ENCODE measurements at regions not wholly inside any gene's neighbourhood (a gene's known extent, or its start where the extent isn't known, plus 50 kb on each side); places are given as distances from the start of the nearest gene placed in this dataset.

GRCh38 chr6:119586250-119586882 is 236.8 kb upstream of the MAN1A1 start:
- Mint-ChIP-seq H3K27me3 (peaks cover 3% of the 10 kb centered on the region), H3K9me3 (no peaks in the 10 kb centered on the region), H3K27ac (no peak overlapping the region), H3K4me3 (no peak overlapping the region), H3K4me1 (peaks cover 4% of the 10 kb centered on the region), H3K36me3 (no peaks in the 10 kb centered on the region)
- ATAC-seq (ENCODE audit: low read depth) = no peak
- no peak for DNase-seq (ENCODE audit: low spot score in 2 of 2)

- Mint-ChIP-seq H3K9me3 (no peaks in the 10 kb centered on the region), H3K36me3 (no peaks in the 10 kb centered on the region), H3K27ac (no peak overlapping the region), H3K4me1 (peaks cover 4% of the 10 kb centered on the region), H3K27me3 (no peaks in the 10 kb centered on the region), H3K4me3 (no peak overlapping the region)
- DNase-seq (ENCODE audit: low spot score in 2 of 2) = no peak
- no peak for ATAC-seq (ENCODE audit: low read depth)
Measured at GRCh38 chr6:119584088-119584487, 234.5 kb upstream of the MAN1A1 start.

GRCh38 chr6:119581220-119581619 is 231.7 kb upstream of the MAN1A1 start:
- ATAC-seq (ENCODE audit: low read depth) = no peak
- no peaks in the 10 kb centered on the region for H3K27me3 Mint-ChIP-seq
- no peak for DNase-seq (ENCODE audit: low spot score in 2 of 2)

GRCh38 chr6:119575721-119576120 is 226.2 kb upstream of the MAN1A1 start:
- ATAC-seq (ENCODE audit: low read depth) (no peak), DNase-seq (ENCODE audit: low spot score in 2 of 2) (no peak)
- Mint-ChIP-seq H3K36me3 (no peaks in the 10 kb centered on the region), H3K4me1 (peaks cover 2% of the 10 kb centered on the region), H3K9me3 (peaks cover 7% of the 10 kb centered on the region), H3K27me3 (peaks cover 4% of the 10 kb centered on the region), H3K4me3 (no peak overlapping the region), H3K27ac (no peak overlapping the region)

More at GRCh38 chr6:119581220-119581619, 231.7 kb upstream of the MAN1A1 start:
- Mint-ChIP-seq H3K4me3 (no peak overlapping the region), H3K4me1 (no peaks in the 10 kb centered on the region), H3K36me3 (no peaks in the 10 kb centered on the region), H3K27ac (no peak overlapping the region), H3K9me3 (peaks cover 6% of the 10 kb centered on the region)

GRCh38 chr6:119568580-119568979 is 219.0 kb upstream of the MAN1A1 start:
- Mint-ChIP-seq H3K27me3 (peaks cover 5% of the 10 kb centered on the region), H3K4me1 (peaks cover 2% of the 10 kb centered on the region), H3K9me3 (no peaks in the 10 kb centered on the region), H3K36me3 (no peaks in the 10 kb centered on the region), H3K4me3 (no peak overlapping the region), H3K27ac (no peak overlapping the region)
- ATAC-seq (ENCODE audit: low read depth) (no peak), DNase-seq (ENCODE audit: low spot score in 2 of 2) (no peak)

- H3K9me3 Mint-ChIP-seq = no peaks in the 10 kb centered on the region
- ATAC-seq (ENCODE audit: low read depth) (no peak), DNase-seq (ENCODE audit: low spot score in 2 of 2) (no peak)
- H3K27me3 Mint-ChIP-seq = peaks cover 2% of the 10 kb centered on the region
- H3K4me3 Mint-ChIP-seq = no peak overlapping the region
- H3K36me3 Mint-ChIP-seq = no peaks in the 10 kb centered on the region
- peaks cover 2% of the 10 kb centered on the region for H3K4me1 Mint-ChIP-seq
- no peak overlapping the region for H3K27ac Mint-ChIP-seq
Measured at GRCh38 chr6:119566546-119567260, 217.1 kb upstream of the MAN1A1 start.

GRCh38 chr6:119565893-119566292 is 216.3 kb upstream of the MAN1A1 start:
- no peaks in the 10 kb centered on the region for H3K9me3 Mint-ChIP-seq
- H3K4me1 Mint-ChIP-seq = no peaks in the 10 kb centered on the region
- no peaks in the 10 kb centered on the region for H3K36me3 Mint-ChIP-seq
- no peak for DNase-seq (ENCODE audit: low spot score in 2 of 2)
- no peak for ATAC-seq (ENCODE audit: low read depth)
- H3K27ac Mint-ChIP-seq = no peak overlapping the region
- H3K27me3 Mint-ChIP-seq = peaks cover 2% of the 10 kb centered on the region
- no peak overlapping the region for H3K4me3 Mint-ChIP-seq

GRCh38 chr6:119562168-119562567 is 212.6 kb upstream of the MAN1A1 start:
- H3K4me1 Mint-ChIP-seq = no peaks in the 10 kb centered on the region
- no peaks in the 10 kb centered on the region for H3K36me3 Mint-ChIP-seq
- H3K9me3 Mint-ChIP-seq = no peaks in the 10 kb centered on the region
- DNase-seq (ENCODE audit: low spot score in 2 of 2) (no peak), ATAC-seq (ENCODE audit: low read depth) (no peak)
- H3K4me3 Mint-ChIP-seq = no peak overlapping the region
- H3K27me3 Mint-ChIP-seq = no peaks in the 10 kb centered on the region
- H3K27ac Mint-ChIP-seq = no peak overlapping the region

- Mint-ChIP-seq H3K27me3 (no peaks in the 10 kb centered on the region), H3K9me3 (peaks cover 1% of the 10 kb centered on the region), H3K36me3 (no peaks in the 10 kb centered on the region), H3K4me1 (no peaks in the 10 kb centered on the region), H3K4me3 (no peak overlapping the region), H3K27ac (no peak overlapping the region)
- no peak for DNase-seq (ENCODE audit: low spot score in 2 of 2)
- ATAC-seq (ENCODE audit: low read depth) = no peak
Measured at GRCh38 chr6:119559586-119559985, 210.0 kb upstream of the MAN1A1 start.

- Mint-ChIP-seq H3K4me1 (no peaks in the 10 kb centered on the region), H3K27me3 (peaks cover 1% of the 10 kb centered on the region), H3K36me3 (peaks cover 2% of the 10 kb centered on the region), H3K4me3 (no peak overlapping the region), H3K9me3 (peaks cover 7% of the 10 kb centered on the region), H3K27ac (no peak overlapping the region)
- ATAC-seq (ENCODE audit: low read depth) = no peak
- DNase-seq (ENCODE audit: low spot score in 2 of 2) = no peak
Measured at GRCh38 chr6:119557239-119557638, 207.7 kb upstream of the MAN1A1 start.

GRCh38 chr6:119552021-119552420 is 202.5 kb upstream of the MAN1A1 start:
- Mint-ChIP-seq H3K4me1 (no peaks in the 10 kb centered on the region), H3K27me3 (peaks cover 1% of the 10 kb centered on the region), H3K27ac (no peak overlapping the region), H3K4me3 (no peak overlapping the region), H3K9me3 (peaks cover 8% of the 10 kb centered on the region), H3K36me3 (peaks cover 2% of the 10 kb centered on the region)
- ATAC-seq (ENCODE audit: low read depth) = no peak
- DNase-seq (ENCODE audit: low spot score in 2 of 2) = no peak

GRCh38 chr6:119547024-119547423 is 197.5 kb upstream of the MAN1A1 start:
- Mint-ChIP-seq H3K4me3 (no peak overlapping the region), H3K4me1 (no peaks in the 10 kb centered on the region), H3K27me3 (no peaks in the 10 kb centered on the region), H3K9me3 (no peaks in the 10 kb centered on the region), H3K36me3 (no peaks in the 10 kb centered on the region), H3K27ac (no peak overlapping the region)
- ATAC-seq (ENCODE audit: low read depth) (no peak), DNase-seq (ENCODE audit: low spot score in 2 of 2) (no peak)

GRCh38 chr6:119545245-119545644 is 195.7 kb upstream of the MAN1A1 start:
- H3K9me3 Mint-ChIP-seq = no peaks in the 10 kb centered on the region
- H3K36me3 Mint-ChIP-seq = no peaks in the 10 kb centered on the region
- H3K27ac Mint-ChIP-seq = no peak overlapping the region
- H3K27me3 Mint-ChIP-seq = no peaks in the 10 kb centered on the region
- ATAC-seq (ENCODE audit: low read depth) = no peak
- no peak overlapping the region for H3K4me3 Mint-ChIP-seq
- DNase-seq (ENCODE audit: low spot score in 2 of 2) = no peak
- H3K4me1 Mint-ChIP-seq = no peaks in the 10 kb centered on the region

- H3K4me1 Mint-ChIP-seq = no peaks in the 10 kb centered on the region
- H3K27me3 Mint-ChIP-seq = no peaks in the 10 kb centered on the region
- no peaks in the 10 kb centered on the region for H3K36me3 Mint-ChIP-seq
- H3K9me3 Mint-ChIP-seq = no peaks in the 10 kb centered on the region
- H3K27ac Mint-ChIP-seq = no peak overlapping the region
- no peak overlapping the region for H3K4me3 Mint-ChIP-seq
- DNase-seq (ENCODE audit: low spot score in 2 of 2) = no peak
- ATAC-seq (ENCODE audit: low read depth) = no peak
Measured at GRCh38 chr6:119544325-119545175, 195.0 kb upstream of the MAN1A1 start.

All from memory B cell (primary cell).